Neutrophil (primary cell): ENCODE measurements at regions not wholly inside any gene's neighbourhood (a gene's known extent, or its start where the extent isn't known, plus 50 kb on each side); places are given as distances from the start of the nearest gene placed in this dataset.

Experiments used
- H3K27ac ChIP-seq: fragments of 200-600 bp; sonication (generic); 2 replicates; pipeline ENCODE4 v1.5.1; 2016; ENCODE audit warnings: mild to moderate bottlenecking, moderate library complexity
- H3K27me3 ChIP-seq: fragments of 200-600 bp; sonication (generic); 2 replicates; pipeline ENCODE4 v1.6.0; 2016; ENCODE audit warnings: mild to moderate bottlenecking
- H3K36me3 ChIP-seq: fragments of 200-600 bp; sonication (generic); 2 replicates; pipeline ENCODE4 v1.5.1; 2017
- H3K4me1 ChIP-seq, 2 experiments: fragments of 200-600 bp in 1 of 2; sonication (generic) in 1 of 2; 1 replicate in 1 of 2; 2 replicates in 1 of 2; pipeline versions ENCODE4 v1.5.1 to v1.6.1; 2013 to 2016; ENCODE audit warnings: low read depth in 1 of 2, low read length in 1 of 2, mild to moderate bottlenecking in 1 of 2, moderate library complexity in 1 of 2; ENCODE audit not compliant: control insufficient read depth in 1 of 2, insufficient read depth in 1 of 2
- H3K4me3 ChIP-seq, 2 experiments: fragments of 200-600 bp in 1 of 2; sonication (generic) in 1 of 2; 1 replicate in 1 of 2; 2 replicates in 1 of 2; pipeline ENCODE4 v1.5.1; 2013 to 2016; ENCODE audit warnings: low read depth in 1 of 2, low read length in 1 of 2, mild to moderate bottlenecking in 1 of 2, moderate library complexity in 1 of 2
- H3K9me3 ChIP-seq: fragments of 200-600 bp; sonication (generic); 2 replicates; pipeline ENCODE4 v1.5.1; 2016
- TF ChIP-seq, protein P1 (sequence below): fragments of 200-600 bp; sonication (generic); IDR thresholded peaks from 2 replicates; pipeline ENCODE4 v1.5.1; 2016; ENCODE audit warnings: antibody characterized with exemption

DNA sequence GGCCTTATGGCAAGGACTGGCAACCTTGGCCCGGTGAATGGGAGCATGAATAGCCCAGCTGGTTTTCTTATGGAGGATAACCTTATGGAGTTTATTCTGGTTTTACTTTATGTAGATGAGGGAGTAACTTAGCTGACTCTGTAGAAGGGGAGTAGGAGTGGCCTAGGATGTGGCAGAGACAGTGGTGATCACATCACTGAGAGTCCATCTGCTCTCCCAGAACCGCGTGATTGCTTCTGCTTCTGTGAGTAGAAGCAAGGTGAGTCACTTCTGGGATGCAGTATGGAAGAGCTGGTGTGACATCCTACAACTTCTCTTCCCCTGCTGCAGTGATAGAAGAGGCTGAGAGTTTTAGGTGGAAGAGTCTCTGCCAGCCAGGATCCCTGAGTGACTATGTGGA is 129.2 kb downstream of the RPS24 start:
- no peaks in the 10 kb centered on the region for H3K9me3 ChIP-seq
- no peaks in the 10 kb centered on the region for H3K27me3 ChIP-seq
- H3K4me1 ChIP-seq = no peaks in the 10 kb centered on the region
- H3K27ac ChIP-seq = no peak overlapping the region
- H3K36me3 ChIP-seq = no peaks in the 10 kb centered on the region
- no peak overlapping the region for H3K4me3 ChIP-seq
- TF ChIP-seq, protein P1, sequence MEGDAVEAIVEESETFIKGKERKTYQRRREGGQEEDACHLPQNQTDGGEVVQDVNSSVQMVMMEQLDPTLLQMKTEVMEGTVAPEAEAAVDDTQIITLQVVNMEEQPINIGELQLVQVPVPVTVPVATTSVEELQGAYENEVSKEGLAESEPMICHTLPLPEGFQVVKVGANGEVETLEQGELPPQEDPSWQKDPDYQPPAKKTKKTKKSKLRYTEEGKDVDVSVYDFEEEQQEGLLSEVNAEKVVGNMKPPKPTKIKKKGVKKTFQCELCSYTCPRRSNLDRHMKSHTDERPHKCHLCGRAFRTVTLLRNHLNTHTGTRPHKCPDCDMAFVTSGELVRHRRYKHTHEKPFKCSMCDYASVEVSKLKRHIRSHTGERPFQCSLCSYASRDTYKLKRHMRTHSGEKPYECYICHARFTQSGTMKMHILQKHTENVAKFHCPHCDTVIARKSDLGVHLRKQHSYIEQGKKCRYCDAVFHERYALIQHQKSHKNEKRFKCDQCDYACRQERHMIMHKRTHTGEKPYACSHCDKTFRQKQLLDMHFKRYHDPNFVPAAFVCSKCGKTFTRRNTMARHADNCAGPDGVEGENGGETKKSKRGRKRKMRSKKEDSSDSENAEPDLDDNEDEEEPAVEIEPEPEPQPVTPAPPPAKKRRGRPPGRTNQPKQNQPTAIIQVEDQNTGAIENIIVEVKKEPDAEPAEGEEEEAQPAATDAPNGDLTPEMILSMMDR = no peak

DNA sequence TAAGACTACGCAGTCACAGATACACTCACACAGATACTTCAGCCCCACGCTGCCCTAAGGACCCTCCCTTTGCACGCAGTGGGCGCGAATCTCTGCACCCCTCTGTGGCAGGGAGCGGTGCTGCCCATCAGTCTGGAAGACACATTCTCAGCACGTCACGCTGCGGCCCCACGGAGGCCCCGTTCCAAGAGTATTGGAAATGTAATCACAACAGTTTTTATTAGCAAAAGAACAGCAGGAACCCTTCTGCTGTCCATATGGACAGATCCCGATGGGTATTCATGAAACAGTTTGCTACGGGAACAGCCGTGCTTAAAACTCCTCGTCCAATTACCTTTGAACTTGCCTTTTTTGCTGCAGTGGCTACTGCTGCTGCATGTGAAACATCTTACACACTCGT is 131.0 kb downstream of the RPS24 start:
- no peaks in the 10 kb centered on the region for H3K27me3 ChIP-seq
- no peak overlapping the region for H3K4me3 ChIP-seq
- no peaks in the 10 kb centered on the region for H3K4me1 ChIP-seq
- H3K36me3 ChIP-seq = no peaks in the 10 kb centered on the region
- TF ChIP-seq, protein P1 = no peak
- H3K9me3 ChIP-seq = no peaks in the 10 kb centered on the region
- no peak overlapping the region for H3K27ac ChIP-seq

DNA sequence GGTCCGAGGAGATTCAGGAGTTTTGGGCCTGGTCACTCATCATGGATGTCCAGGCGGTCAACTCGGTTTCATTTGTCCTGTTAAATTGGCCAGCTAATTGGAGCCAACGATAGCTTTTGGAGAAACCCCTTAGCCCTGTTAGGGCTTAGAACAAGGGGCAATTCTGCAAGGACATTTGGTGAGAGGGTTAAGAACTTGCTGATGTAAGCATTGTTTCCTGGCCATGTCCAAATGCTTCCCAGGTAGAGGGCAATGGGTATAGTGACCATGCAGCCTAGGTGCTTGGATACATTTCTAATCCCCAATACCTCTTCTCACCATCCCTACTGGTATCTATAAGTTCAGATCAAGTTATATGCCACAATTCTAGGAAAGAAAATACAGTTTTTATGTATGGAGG is 131.5 kb downstream of the RPS24 start:
- Histone ChIP-seq H3K27me3 (no peaks in the 10 kb centered on the region), H3K27ac (no peak overlapping the region), H3K4me3 (no peak overlapping the region), H3K36me3 (no peaks in the 10 kb centered on the region), H3K9me3 (no peaks in the 10 kb centered on the region), H3K4me1 (no peaks in the 10 kb centered on the region)
- TF ChIP-seq, protein P1 = no peak

DNA sequence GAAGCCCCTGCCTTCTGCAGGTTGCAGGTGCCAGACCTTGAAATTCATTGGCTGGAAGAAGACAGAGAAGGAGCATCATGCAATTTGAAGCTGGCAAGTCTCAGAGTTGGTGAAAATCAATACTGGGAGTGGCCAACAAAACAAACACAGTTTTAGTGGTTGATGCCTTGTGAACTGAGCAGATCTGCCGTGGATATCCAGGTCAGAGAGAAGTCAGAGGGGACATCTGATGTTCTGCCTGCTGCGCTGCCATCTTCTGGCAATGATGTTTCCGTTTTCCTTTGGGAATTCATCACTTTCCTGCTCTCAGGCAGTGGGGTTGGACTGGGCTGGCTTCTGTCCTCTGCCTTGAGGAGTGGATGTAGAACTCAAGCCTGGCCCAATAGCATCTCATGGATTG is 132.0 kb downstream of the RPS24 start:
- TF ChIP-seq, protein P1 = no peak
- H3K4me3 ChIP-seq = no peak overlapping the region

DNA sequence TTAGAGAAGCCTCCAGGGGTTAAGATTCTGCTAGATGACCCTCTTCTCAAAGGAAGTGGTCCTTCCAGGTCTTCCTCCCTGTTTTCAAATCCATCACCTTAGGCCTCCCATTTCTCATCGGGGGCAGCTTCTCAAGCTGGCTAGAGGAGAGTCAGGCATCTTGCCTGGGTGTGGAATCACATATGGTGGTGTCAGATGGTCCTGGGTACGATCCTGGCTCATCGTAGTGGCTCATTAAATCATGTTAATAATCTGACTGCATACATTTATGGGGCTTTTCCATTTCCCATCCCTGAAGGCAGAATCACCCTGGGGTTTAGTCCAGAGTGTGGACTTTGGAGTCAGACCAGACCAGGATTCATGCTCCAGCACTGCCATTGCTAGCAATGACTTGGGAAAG is 132.6 kb downstream of the RPS24 start:
- H3K9me3 ChIP-seq = no peaks in the 10 kb centered on the region
- no peaks in the 10 kb centered on the region for H3K27me3 ChIP-seq
- no peak overlapping the region for H3K4me3 ChIP-seq
- TF ChIP-seq, protein P1 = no peak
- H3K27ac ChIP-seq = no peak overlapping the region
- H3K4me1 ChIP-seq = no peaks in the 10 kb centered on the region
- H3K36me3 ChIP-seq = no peaks in the 10 kb centered on the region

More for the DNA sequence above, 132.0 kb downstream of the RPS24 start:
- Histone ChIP-seq H3K36me3 (no peaks in the 10 kb centered on the region), H3K27me3 (no peaks in the 10 kb centered on the region), H3K4me1 (no peaks in the 10 kb centered on the region), H3K27ac (no peak overlapping the region), H3K9me3 (no peaks in the 10 kb centered on the region)

DNA sequence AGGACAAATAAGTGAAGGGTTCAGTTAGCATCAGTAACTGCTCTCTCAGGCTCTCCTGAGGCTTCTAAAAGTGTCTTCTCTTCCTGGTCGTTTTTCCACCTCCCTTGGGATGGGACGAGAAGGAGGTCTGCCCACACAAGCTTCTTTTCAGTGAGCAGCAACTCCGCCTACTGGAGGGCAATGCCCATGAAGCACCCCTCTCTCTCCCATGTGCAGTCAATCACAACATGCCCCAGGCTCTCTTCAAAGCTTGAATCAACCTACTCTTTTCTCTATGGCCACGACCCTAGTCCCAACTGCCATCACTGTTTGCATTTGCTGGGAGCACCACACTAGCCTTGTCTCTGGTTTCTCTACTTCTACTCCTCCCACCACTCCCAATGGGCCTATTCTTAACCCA is 135.6 kb downstream of the RPS24 start:
- no peaks in the 10 kb centered on the region for H3K27me3 ChIP-seq
- no peaks in the 10 kb centered on the region for H3K4me1 ChIP-seq
- no peak overlapping the region for H3K27ac ChIP-seq
- H3K4me3 ChIP-seq = no peak overlapping the region
- no peaks in the 10 kb centered on the region for H3K9me3 ChIP-seq
- TF ChIP-seq, protein P1 = no peak
- H3K36me3 ChIP-seq = no peaks in the 10 kb centered on the region
